H1 (cell line): ENCODE measurements at regions not wholly inside any gene's neighbourhood (a gene's known extent, or its start where the extent isn't known, plus 50 kb on each side); places are given as distances from the start of the nearest gene placed in this dataset.

ENCODE experiments used
- CTCF ChIA-PET: fragments of 300-600 bp; sonication (Branson Sonifier 250); formaldehyde crosslinking; loops from one replicate; lab custom pipeline; 2021; ENCODE audit not compliant: partially characterized antibody; lab: Charles Lee
- POLR2A ChIA-PET: fragments of 300-600 bp; sonication (Branson Sonifier 250); formaldehyde crosslinking; loops from one replicate; lab custom pipeline; 2021; ENCODE audit warnings: inconsistent platforms; ENCODE audit not compliant: partially characterized antibody; lab: Charles Lee
- DNase-seq, 2 experiments: peaks; one replicate each; pipeline versions ENCODE4 v3.0.0 to v3.0.0-alpha.2; 2010 to 2022; ENCODE audit warnings: low spot score in 2 of 2, low read depth in 1 of 2, mixed read lengths in 1 of 2
- FAIRE-seq: peaks from 2 replicates; lab custom pipeline; 2011; peaks lifted over from hg19 to GRCh38; lab: Jason Lieb, UNC
- H2AFZ ChIP-seq: 2 replicates; pipeline ENCODE4 v1.8.1; 2012; ENCODE audit warnings: low read length, inconsistent platforms
- H2AK5ac ChIP-seq: 2 replicates; pipeline ENCODE4 v1.6.1; 2013; ENCODE audit warnings: low read depth, low read length
- H2BK120ac ChIP-seq: replicated peaks from 2 replicates; pipeline ENCODE3; 2013; ENCODE audit warnings: low read depth, low read length, inconsistent platforms
- H2BK12ac ChIP-seq: 2 replicates; pipeline ENCODE4 v1.6.1; 2013; ENCODE audit warnings: low read depth, low read length
- H2BK15ac ChIP-seq: 2 replicates; pipeline ENCODE4 v1.6.1; 2013; ENCODE audit warnings: low read length
- H2BK20ac ChIP-seq: 2 replicates; pipeline ENCODE4 v1.6.1; 2013; ENCODE audit warnings: low read length
- H2BK5ac ChIP-seq: 2 replicates; pipeline ENCODE4 v1.6.1; 2013; ENCODE audit warnings: low read depth, low read length
- H3K14ac ChIP-seq: 2 replicates; pipeline ENCODE4 v1.6.1; 2013; ENCODE audit warnings: inconsistent platforms; ENCODE audit not compliant: insufficient read length
- H3K18ac ChIP-seq: 2 replicates; pipeline ENCODE4 v1.6.1; 2013; ENCODE audit warnings: low read length; ENCODE audit errors: extremely low read depth
- H3K23ac ChIP-seq: 2 replicates; pipeline ENCODE4 v1.6.1; 2013; ENCODE audit warnings: inconsistent platforms; ENCODE audit not compliant: insufficient read length
- H3K23me2 ChIP-seq: 2 replicates; pipeline ENCODE4 v1.6.1; 2013; ENCODE audit warnings: low read depth, low read length
- H3K27ac ChIP-seq: 2 replicates; pipeline ENCODE4 v1.6.1; 2011; ENCODE audit warnings: low read depth, low read length, inconsistent platforms
- H3K27me3 ChIP-seq, 4 experiments: replicated peaks in 1 of 4; 1 replicate in 1 of 4; 2 replicates in 3 of 4; pipeline versions ENCODE4 v1.6.1 to v1.8.1; 2011 to 2013; ENCODE audit warnings: low read length in 3 of 4, mild to moderate bottlenecking in 3 of 4, inconsistent platforms in 2 of 4, mixed read lengths in 2 of 4, moderate library complexity in 1 of 4; ENCODE audit not compliant: control insufficient read depth in 3 of 4, insufficient read depth in 3 of 4; ENCODE audit errors: extremely low read depth in 1 of 4
- H3K36me3 ChIP-seq, 4 experiments: 2 replicates each; pipeline versions ENCODE4 v1.6.1 to v1.8.1; 2011 to 2013; ENCODE audit warnings: mild to moderate bottlenecking in 4 of 4, low read length in 3 of 4, moderate library complexity in 2 of 4, control low read depth in 1 of 4, inconsistent platforms in 1 of 4; ENCODE audit not compliant: insufficient read depth in 4 of 4, control insufficient read depth in 2 of 4
- H3K4ac ChIP-seq: replicated peaks from 2 replicates; pipeline ENCODE3; 2013; ENCODE audit warnings: low read length, low read depth, mixed read lengths, inconsistent platforms; ENCODE audit not compliant: insufficient read length
- H3K4me1 ChIP-seq, 4 experiments: replicated peaks in 1 of 4; 1 replicate in 1 of 4; 2 replicates in 3 of 4; pipeline versions ENCODE4 v1.6.1 to v1.8.1; 2011 to 2013; ENCODE audit warnings: low read length in 3 of 4, inconsistent platforms in 2 of 4, mixed read lengths in 1 of 4; ENCODE audit not compliant: insufficient read depth in 4 of 4, control insufficient read depth in 3 of 4
- H3K4me2 ChIP-seq, 2 experiments: 2 replicates each; pipeline versions ENCODE4 v1.6.1 to v1.8.1; 2011 to 2013; ENCODE audit warnings: low read depth in 2 of 2, low read length in 2 of 2, control low read depth in 1 of 2, inconsistent platforms in 1 of 2, mild to moderate bottlenecking in 1 of 2; ENCODE audit not compliant: insufficient read depth in 1 of 2
- H3K4me3 ChIP-seq, 4 experiments: fragments of 200-600, 300-600 bp in 1 of 4; sonication (generic), shearing (Covaris generic), sonication (Bioruptor Twin) in 1 of 4; 2 replicates each; pipeline versions ENCODE4 v1.5.1 to v1.8.1; 2011 to 2016; ENCODE audit warnings: low read length in 4 of 4, low read depth in 3 of 4, control low read depth in 2 of 4, inconsistent platforms in 2 of 4, mild to moderate bottlenecking in 2 of 4, mixed read lengths in 1 of 4, moderate library complexity in 1 of 4; ENCODE audit not compliant: insufficient read depth in 2 of 4; ENCODE audit errors: extremely low read depth in 1 of 4
- H3K56ac ChIP-seq: replicated peaks from 2 replicates; pipeline ENCODE3; 2013; ENCODE audit warnings: low read depth, mild to moderate bottlenecking, mixed read lengths, low read length, inconsistent platforms; ENCODE audit not compliant: insufficient read length
- H3K79me1 ChIP-seq: 2 replicates; pipeline ENCODE4 v1.6.1; 2013; ENCODE audit warnings: low read depth, low read length, control low read depth
- H3K79me2 ChIP-seq, 2 experiments: 2 replicates each; pipeline versions ENCODE4 v1.6.1 to v1.8.1; 2012 to 2013; ENCODE audit warnings: low read length in 2 of 2, mild to moderate bottlenecking in 2 of 2, inconsistent platforms in 1 of 2; ENCODE audit not compliant: insufficient read depth in 2 of 2, control insufficient read depth in 1 of 2
- H3K9ac ChIP-seq, 4 experiments: replicated peaks in 1 of 4; 1 replicate in 1 of 4; 2 replicates in 3 of 4; pipeline versions ENCODE4 v1.6.1 to v1.8.1; 2011 to 2013; ENCODE audit warnings: low read depth in 3 of 4, low read length in 3 of 4, control low read depth in 2 of 4, mild to moderate bottlenecking in 2 of 4, moderate library complexity in 2 of 4, inconsistent platforms in 1 of 4; ENCODE audit errors: extremely low read depth in 1 of 4
- H3K9me3 ChIP-seq, 2 experiments: 2 replicates each; pipeline versions ENCODE4 v1.6.1 to v1.8.1; 2012 to 2013; ENCODE audit warnings: mild to moderate bottlenecking in 2 of 2, moderate library complexity in 2 of 2, control low read depth in 1 of 2, inconsistent platforms in 1 of 2, low read depth in 1 of 2, low read length in 1 of 2, mixed read lengths in 1 of 2; ENCODE audit not compliant: insufficient read depth in 2 of 2
- H4K20me1 ChIP-seq, 2 experiments: replicated peaks in 1 of 2; 2 replicates each; pipeline versions ENCODE3 to v1.8.1; 2011 to 2013; ENCODE audit warnings: inconsistent platforms in 2 of 2, low read length in 2 of 2, mild to moderate bottlenecking in 1 of 2; ENCODE audit not compliant: insufficient read depth in 2 of 2, control insufficient read depth in 1 of 2
- H4K5ac ChIP-seq: 2 replicates; pipeline ENCODE4 v1.6.1; 2013; ENCODE audit warnings: low read length, low read depth, mixed read lengths, inconsistent platforms; ENCODE audit not compliant: insufficient read length
- H4K8ac ChIP-seq: 2 replicates; pipeline ENCODE4 v1.8.0; 2013; ENCODE audit warnings: mild to moderate bottlenecking, moderate library complexity, low read length, inconsistent platforms; ENCODE audit not compliant: insufficient read depth; ENCODE audit errors: extremely low read depth
- H4K91ac ChIP-seq: replicated peaks from 2 replicates; pipeline ENCODE3; 2013; ENCODE audit warnings: low read length, mixed read lengths, inconsistent platforms; ENCODE audit not compliant: insufficient read length
- CEBPB ChIP-seq: IDR thresholded peaks from 2 replicates; pipeline ENCODE4 v1.6.1; 2012; ENCODE audit warnings: low read depth, low read length
- CHD1 ChIP-seq: IDR thresholded peaks from 2 replicates; pipeline ENCODE4 v1.6.1; 2012; ENCODE audit warnings: low read depth, low read length, improper control_type of control experiment
- CHD2 ChIP-seq: IDR thresholded peaks from 2 replicates; pipeline ENCODE4 v1.6.1; 2012; ENCODE audit warnings: low read length, improper control_type of control experiment
- EGR1 ChIP-seq: IDR thresholded peaks from 2 replicates; pipeline ENCODE4 v1.6.1; 2011; ENCODE audit warnings: low read depth, low read length, borderline replicate concordance
- POLR2AphosphoS5 ChIP-seq: IDR thresholded peaks from 2 replicates; pipeline ENCODE4 v1.6.1; 2011; ENCODE audit warnings: low read depth, low read length
- SIX5 ChIP-seq: IDR thresholded peaks from 2 replicates; pipeline ENCODE4 v1.6.1; 2011; ENCODE audit warnings: mild to moderate bottlenecking, low read depth, low read length
- WGBS, 2 experiments: shearing (Covaris generic) in 1 of 2; methylation state at CpG; one replicate each; pipeline versions ENCODE4 v1.1.6 to v1.1.7; 2013 to 2015; ENCODE audit warnings: low lambda C conversion rate in 2 of 2, mixed read lengths in 2 of 2, inconsistent platforms in 1 of 2, low coverage in 1 of 2, missing lambda C conversion rate in 1 of 2; ENCODE audit not compliant: insufficient replicate concordance in 2 of 2, insufficient coverage in 1 of 2, insufficient read length in 1 of 2; ENCODE audit errors: extremely low coverage in 1 of 2, missing lambda C conversion rate in 1 of 2; 5-methylcytosine and 5-hydroxymethylcytosine counted together

DNA sequence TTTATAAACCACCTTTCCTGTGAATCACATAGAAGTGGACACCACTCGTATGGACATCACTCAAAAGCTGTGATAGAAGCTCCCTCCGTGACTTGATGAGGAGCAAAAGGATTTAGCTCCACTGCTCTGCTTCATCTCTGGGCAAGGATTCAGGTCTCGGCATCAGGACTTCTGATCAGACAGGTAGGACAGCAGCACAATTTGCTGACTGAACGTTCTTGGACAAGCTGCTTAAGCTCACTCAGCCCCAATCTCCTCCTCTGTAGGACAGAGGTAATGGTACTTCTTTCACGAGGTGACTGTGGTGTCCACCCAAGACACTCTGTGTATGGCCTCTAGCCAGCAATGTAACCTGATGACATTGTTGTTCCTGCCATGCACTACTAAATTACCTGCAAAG, 122.6 kb upstream of the AJAP1 start:
- H2AFZ ChIP-seq = no peak overlapping the region
- H3K23me2 ChIP-seq = no peaks in the 10 kb centered on the region
- no peak overlapping the region for H3K4ac ChIP-seq
- H3K9me3 ChIP-seq = peaks cover 12 to 41% of the 10 kb centered on the region in 2 experiments; a peak in 2 of 4 replicates
- H3K23ac ChIP-seq = no peak overlapping the region
- peaks cover 0 to 3% (median 1%) of the 10 kb centered on the region in 4 experiments; a peak in 1 of 7 replicates for H3K4me1 ChIP-seq
- no peak overlapping the region for H4K5ac ChIP-seq
- H3K18ac ChIP-seq = no peak overlapping the region
- H4K8ac ChIP-seq = no peak overlapping the region; the same call in 1 of the 2 replicates
- no peaks in the 10 kb centered on the region for H3K79me2 ChIP-seq
- no peaks in the 10 kb centered on the region for H3K36me3 ChIP-seq
- no peak overlapping the region for H3K9ac ChIP-seq
- H3K4me3 ChIP-seq = no peak overlapping the region
- no peak overlapping the region for H2BK5ac ChIP-seq
- no peak for TF ChIP-seq POLR2AphosphoS5
- no peak for TF ChIP-seq CHD1
- no peak for TF ChIP-seq EGR1
- TF ChIP-seq CHD2 = no peak
- no peak for TF ChIP-seq CEBPB
- no peak for TF ChIP-seq SIX5
- no peak overlapping the region for H3K56ac ChIP-seq
- WGBS, 2 experiments = 89% methylated on average over 5 of the region's 5 CpGs; no CpG with 5 or more reads in 1 of the 2 experiments
- no peaks in the 10 kb centered on the region for H3K27me3 ChIP-seq
- no peak for DNase-seq
- H2BK20ac ChIP-seq = no peak overlapping the region; the same call in 1 of the 2 replicates
- CTCF ChIA-PET = no interaction called here
- no peak overlapping the region for H3K27ac ChIP-seq
- H4K91ac ChIP-seq = no peak overlapping the region
- no peaks in the 10 kb centered on the region for H3K79me1 ChIP-seq
- H2AK5ac ChIP-seq = no peak overlapping the region
- FAIRE-seq = no peak
- peak overlapping the region; percentile 75; the same call in 1 of the 2 replicates for H2BK12ac ChIP-seq
- H2BK15ac ChIP-seq = no peak overlapping the region
- H4K20me1 ChIP-seq = no peaks in the 10 kb centered on the region
- no peak overlapping the region for H3K4me2 ChIP-seq
- no peak overlapping the region for H3K14ac ChIP-seq
- H2BK120ac ChIP-seq = no peak overlapping the region
- POLR2A ChIA-PET = no interaction called here
